ENCODE measurements at regions not wholly inside any gene's neighbourhood (a gene's known extent, or its start where the extent isn't known, plus 50 kb on each side); places are given as distances from the start of the nearest gene placed in this dataset.

DNA sequence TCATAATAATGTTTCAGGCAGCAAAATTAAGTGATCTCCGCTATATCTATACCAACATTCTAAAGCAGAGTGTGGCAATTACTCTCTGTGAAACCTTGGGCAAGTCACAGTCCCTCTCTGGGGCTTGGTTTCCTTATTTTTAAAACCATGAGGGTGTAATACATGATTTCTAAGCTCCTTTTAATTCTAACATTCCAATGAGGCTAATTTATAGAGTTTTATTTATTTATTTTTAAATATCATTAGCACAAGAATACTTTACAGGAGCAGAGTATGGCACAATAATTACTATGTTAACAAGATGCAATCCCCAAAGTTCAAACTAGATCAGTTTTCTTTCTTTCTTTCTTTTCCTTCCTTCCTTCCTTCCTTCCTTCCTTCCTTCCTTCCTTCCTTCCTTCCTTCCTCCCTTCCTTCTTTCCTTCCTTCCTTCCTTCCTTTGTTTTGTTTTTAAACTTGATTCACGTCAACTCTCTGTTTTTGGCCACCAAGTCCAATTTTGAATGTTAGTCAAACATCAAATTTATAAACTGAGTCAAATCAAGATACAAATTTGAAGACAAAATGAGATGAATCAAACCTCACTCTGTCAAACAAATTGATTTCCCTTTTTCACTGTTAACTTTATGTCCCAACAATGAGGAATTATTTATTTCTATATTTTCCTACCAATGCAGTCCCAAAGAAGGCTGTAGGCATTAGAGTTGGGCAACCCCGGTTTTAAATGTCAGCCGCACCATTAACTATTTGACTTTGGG lies 50.2 kb upstream of the GPR174 start:
- TF ChIP-seq, protein P1, sequence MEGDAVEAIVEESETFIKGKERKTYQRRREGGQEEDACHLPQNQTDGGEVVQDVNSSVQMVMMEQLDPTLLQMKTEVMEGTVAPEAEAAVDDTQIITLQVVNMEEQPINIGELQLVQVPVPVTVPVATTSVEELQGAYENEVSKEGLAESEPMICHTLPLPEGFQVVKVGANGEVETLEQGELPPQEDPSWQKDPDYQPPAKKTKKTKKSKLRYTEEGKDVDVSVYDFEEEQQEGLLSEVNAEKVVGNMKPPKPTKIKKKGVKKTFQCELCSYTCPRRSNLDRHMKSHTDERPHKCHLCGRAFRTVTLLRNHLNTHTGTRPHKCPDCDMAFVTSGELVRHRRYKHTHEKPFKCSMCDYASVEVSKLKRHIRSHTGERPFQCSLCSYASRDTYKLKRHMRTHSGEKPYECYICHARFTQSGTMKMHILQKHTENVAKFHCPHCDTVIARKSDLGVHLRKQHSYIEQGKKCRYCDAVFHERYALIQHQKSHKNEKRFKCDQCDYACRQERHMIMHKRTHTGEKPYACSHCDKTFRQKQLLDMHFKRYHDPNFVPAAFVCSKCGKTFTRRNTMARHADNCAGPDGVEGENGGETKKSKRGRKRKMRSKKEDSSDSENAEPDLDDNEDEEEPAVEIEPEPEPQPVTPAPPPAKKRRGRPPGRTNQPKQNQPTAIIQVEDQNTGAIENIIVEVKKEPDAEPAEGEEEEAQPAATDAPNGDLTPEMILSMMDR (IDR thresholded peaks at IDR 0.05; ENCODE audit: poor library complexity): no peak
- TF ChIP-seq EZH2 (IDR thresholded peaks at IDR 0.05; ENCODE audit: borderline replicate concordance) (no peak), EZH2phosphoT487 (IDR thresholded peaks at IDR 0.05; ENCODE audit: low read depth, severe bottlenecking, unreplicated experiment) (no peak)

All from hepatocyte (in vitro differentiated cells).